H1 (cell line): ENCODE measurements at regions not wholly inside any gene's neighbourhood (a gene's known extent, or its start where the extent isn't known, plus 50 kb on each side); places are given as distances from the start of the nearest gene placed in this dataset.

Experiments
- JUN ChIP-seq: IDR thresholded peaks from 2 replicates; pipeline ENCODE4 v1.6.1; 2011; ENCODE audit warnings: low read depth, mild to moderate bottlenecking, improper control_type of control experiment, low read length
- RXRA ChIP-seq: IDR thresholded peaks from 2 replicates; pipeline ENCODE4 v1.6.1; 2011; ENCODE audit warnings: low read depth, mild to moderate bottlenecking, low read length, moderate library complexity; ENCODE audit not compliant: insufficient read depth

GRCh38 chr10:71084061-71084817, 128.1 kb upstream of the UNC5B start (continued):
- TF ChIP-seq RXRA (no peak), JUN (no peak)
